ENCODE measurements at regions not wholly inside any gene's neighbourhood (a gene's known extent, or its start where the extent isn't known, plus 50 kb on each side); places are given as distances from the start of the nearest gene placed in this dataset.

GRCh38 chr3:117298273-117298672 lies 588.7 kb downstream of the TUSC7 start:
- in situ Hi-C loops (cut with HindIII; ENCODE audit: low sequenced_read_pairs) = no loop called here
- DNase-seq (ENCODE audit: low read depth, low spot score) = no peak
- TF ChIP-seq CTCF (IDR thresholded peaks at IDR 0.05; ENCODE audit: low read depth, low read length) = no peak
- no peak overlapping the region for H3K4me3 ChIP-seq (ENCODE audit: low read depth, low read length)

GRCh38 chr3:117302428-117302827 lies 592.8 kb downstream of the TUSC7 start:
- in situ Hi-C loops (cut with HindIII; ENCODE audit: low sequenced_read_pairs) = no loop called here
- peak; percentile 24 for DNase-seq (ENCODE audit: low read depth, low spot score)
- no peak overlapping the region for H3K4me3 ChIP-seq (ENCODE audit: low read depth, low read length)
- no peak for TF ChIP-seq CTCF (IDR thresholded peaks at IDR 0.05; ENCODE audit: low read depth, low read length)

- peak; percentile 10 for DNase-seq (ENCODE audit: low read depth, low spot score)
- no peak overlapping the region for H3K4me3 ChIP-seq (ENCODE audit: low read depth, low read length)
- in situ Hi-C loops (cut with HindIII; ENCODE audit: low sequenced_read_pairs) = no loop called here
- TF ChIP-seq CTCF (IDR thresholded peaks at IDR 0.05; ENCODE audit: low read depth, low read length) = no peak
These were observed 593.9 kb downstream of the TUSC7 start for GRCh38 chr3:117303443-117303842.

GRCh38 chr3:117304681-117305080 lies 595.1 kb downstream of the TUSC7 start:
- H3K4me3 ChIP-seq (ENCODE audit: low read depth, low read length) = no peak overlapping the region
- TF ChIP-seq CTCF (IDR thresholded peaks at IDR 0.05; ENCODE audit: low read depth, low read length) = no peak
- in situ Hi-C loops (cut with HindIII; ENCODE audit: low sequenced_read_pairs) = no loop called here
- no peak for DNase-seq (ENCODE audit: low read depth, low spot score)

- DNase-seq (ENCODE audit: low read depth, low spot score) = no peak
- no peak for TF ChIP-seq CTCF (IDR thresholded peaks at IDR 0.05; ENCODE audit: low read depth, low read length)
- in situ Hi-C loops (cut with HindIII; ENCODE audit: low sequenced_read_pairs) = no loop called here
- no peak overlapping the region for H3K4me3 ChIP-seq (ENCODE audit: low read depth, low read length)
These were observed 596.1 kb downstream of the TUSC7 start for GRCh38 chr3:117305681-117306080.

- in situ Hi-C loops (cut with HindIII; ENCODE audit: low sequenced_read_pairs) = no loop called here
- no peak for DNase-seq (ENCODE audit: low read depth, low spot score)
- no peak overlapping the region for H3K4me3 ChIP-seq (ENCODE audit: low read depth, low read length)
- TF ChIP-seq CTCF (IDR thresholded peaks at IDR 0.05; ENCODE audit: low read depth, low read length) = no peak
These were observed 596.7 kb downstream of the TUSC7 start for GRCh38 chr3:117306299-117306698.

GRCh38 chr3:117308353-117308752 lies 598.8 kb downstream of the TUSC7 start:
- no peak for TF ChIP-seq CTCF (IDR thresholded peaks at IDR 0.05; ENCODE audit: low read depth, low read length)
- in situ Hi-C loops (cut with HindIII; ENCODE audit: low sequenced_read_pairs) = no loop called here
- no peak for DNase-seq (ENCODE audit: low read depth, low spot score)
- H3K4me3 ChIP-seq (ENCODE audit: low read depth, low read length) = no peak overlapping the region

Measured in astrocyte of the spinal cord (primary cell).